ENCODE measurements at regions not wholly inside any gene's neighbourhood (a gene's known extent, or its start where the extent isn't known, plus 50 kb on each side); places are given as distances from the start of the nearest gene placed in this dataset.
"Not testable (repeated sequence)": the region's sequence is repeated elsewhere in the genome, so short reads cannot be mapped to it uniquely, and the experiment has no call there.

DNA sequence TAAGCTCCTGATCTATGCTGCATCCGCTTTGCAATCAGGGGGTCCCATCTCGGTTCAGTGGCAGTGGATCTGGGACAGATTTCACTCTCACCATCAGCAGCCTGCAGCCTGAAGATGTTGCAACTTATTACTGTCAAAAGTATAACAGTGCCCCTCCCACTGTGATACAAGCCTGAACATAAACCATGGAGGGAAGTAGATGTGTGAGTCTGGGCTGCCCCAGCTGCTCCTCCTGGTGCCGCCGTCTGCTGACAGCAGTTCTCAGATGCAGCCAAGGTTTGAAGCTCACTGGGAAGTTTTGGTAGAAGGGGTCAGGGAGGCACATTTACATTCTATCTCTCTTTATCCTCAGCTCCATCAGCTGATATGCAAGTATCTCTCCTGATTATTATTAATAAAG is 1277.7 kb downstream of the RPIA start:
- H3K4me3 ChIP-seq (ENCODE audit: low read depth, low read length); DNase-seq (ENCODE audit: low read depth): not testable (repeated sequence)

DNA sequence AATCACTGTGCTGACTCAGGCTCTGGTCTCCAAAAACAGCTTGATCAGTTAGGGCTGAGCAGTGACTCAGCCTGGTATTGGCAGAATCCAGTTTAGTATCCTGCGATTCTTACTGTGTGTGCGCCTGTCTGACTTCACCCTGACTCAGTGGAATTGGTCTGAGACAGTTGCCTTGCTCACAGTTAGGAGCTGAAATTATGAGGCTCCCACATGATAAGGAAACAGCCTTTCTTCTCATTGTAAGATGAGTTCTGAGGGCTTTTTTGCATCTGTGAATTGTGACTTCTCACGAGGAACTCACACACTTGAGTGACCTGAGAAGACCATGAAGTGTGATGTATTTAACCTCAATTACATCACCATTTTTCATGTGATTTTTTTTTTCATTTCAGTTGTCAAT is 1282.4 kb downstream of the RPIA start:
- peak; percentile 3 for DNase-seq (ENCODE audit: low read depth)

DNA sequence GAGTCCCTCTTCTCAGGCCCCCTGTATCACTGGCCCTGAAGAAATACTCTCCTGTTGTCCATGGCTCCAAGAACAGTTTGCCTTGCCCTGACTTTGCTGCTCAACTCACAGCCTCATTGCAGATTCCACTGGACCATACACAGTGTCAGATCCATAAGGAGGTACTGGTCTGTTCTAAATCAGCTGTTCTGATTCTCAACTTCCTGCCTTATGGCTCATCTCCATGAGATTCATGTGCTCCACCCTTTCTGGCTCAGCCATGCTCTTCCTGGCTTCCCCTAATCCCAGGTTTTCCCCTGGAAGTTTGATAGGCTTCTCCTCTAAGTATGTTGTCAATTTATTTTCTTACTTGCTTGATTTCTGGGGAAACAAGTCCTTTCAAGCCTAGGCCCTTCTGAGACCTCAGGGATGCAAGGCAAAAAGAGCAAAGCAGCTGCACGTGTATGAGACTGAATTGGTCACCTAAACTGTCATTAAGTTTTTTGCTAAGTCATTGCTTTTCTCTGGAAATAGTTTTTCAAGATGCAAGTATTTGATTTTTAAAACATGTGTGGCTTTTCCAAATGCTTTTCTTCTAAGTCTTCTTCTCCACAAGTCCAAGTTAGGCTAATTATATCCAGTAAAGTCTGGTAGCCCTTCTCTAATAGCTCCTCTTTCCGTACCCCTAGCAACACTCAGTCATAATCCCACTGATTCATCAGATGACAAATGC is 1288.5 kb downstream of the RPIA start:
- not testable (repeated sequence) for H3K4me3 ChIP-seq (ENCODE audit: low read depth, low read length); DNase-seq (ENCODE audit: low read depth)

More for the DNA sequence above, 1282.4 kb downstream of the RPIA start:
- H3K4me3 ChIP-seq (ENCODE audit: low read depth, low read length), result not testable (repeated sequence)

DNA sequence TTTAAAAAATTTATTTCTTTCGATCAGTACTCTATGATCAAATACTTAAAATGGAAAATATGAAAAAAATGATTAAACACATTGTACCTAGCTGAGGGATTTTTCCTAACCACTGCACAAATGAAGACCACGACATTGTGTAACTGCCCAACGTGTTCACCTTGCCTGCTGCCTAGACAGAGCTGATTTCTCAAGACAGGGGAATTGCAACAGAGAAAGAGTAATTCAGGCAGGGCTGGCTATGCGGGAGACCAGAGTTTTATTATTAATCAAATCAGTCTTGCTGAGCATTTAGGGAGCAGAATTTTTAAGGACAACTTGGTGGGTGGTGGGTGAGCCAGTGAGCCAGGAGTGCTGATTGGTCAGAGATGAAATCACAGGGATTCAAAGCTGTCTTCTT is 1290.8 kb downstream of the RPIA start:
- not testable (repeated sequence) for DNase-seq (ENCODE audit: low read depth)

DNA sequence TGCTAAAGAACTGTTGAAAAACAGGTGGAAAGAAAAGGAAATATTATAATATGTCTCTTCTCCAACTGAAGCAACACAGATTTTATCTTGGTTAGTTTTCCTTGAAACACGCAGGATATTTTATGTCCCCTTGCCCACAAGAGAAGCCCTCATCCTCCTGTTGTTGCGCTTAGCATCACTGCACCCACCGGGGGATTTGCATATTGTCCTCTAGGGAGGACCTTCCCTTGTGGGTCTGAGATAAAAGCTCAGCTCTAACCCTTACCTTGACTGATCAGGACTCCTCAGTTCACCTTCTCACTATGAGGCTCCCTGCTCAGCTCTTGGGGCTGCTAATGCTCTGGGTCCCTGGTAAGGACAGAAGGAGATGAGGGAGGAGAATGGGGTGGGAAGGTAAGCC is 1294.2 kb downstream of the RPIA start:
- DNase-seq (ENCODE audit: low read depth); H3K4me3 ChIP-seq (ENCODE audit: low read depth, low read length): not testable (repeated sequence)

More for the DNA sequence above, 1290.8 kb downstream of the RPIA start:
- not testable (repeated sequence) for H3K4me3 ChIP-seq (ENCODE audit: low read depth, low read length)

DNA sequence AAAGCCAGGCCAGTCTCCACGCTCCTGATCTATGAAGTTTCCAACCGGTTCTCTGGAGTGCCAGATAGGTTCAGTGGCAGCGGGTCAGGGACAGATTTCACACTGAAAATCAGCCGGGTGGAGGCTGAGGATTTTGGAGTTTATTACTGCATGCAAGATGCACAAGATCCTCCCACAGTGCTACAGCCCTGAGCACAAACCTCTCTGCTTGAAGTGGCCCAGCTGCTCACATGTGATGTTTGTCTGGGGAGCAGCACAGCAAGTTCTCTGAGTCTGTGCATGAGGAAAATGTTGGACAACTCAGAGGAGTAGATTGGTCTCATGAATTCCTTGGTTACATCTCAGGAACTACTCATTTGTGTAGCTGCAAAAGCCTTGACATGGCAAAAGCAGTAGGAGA is 1295.1 kb downstream of the RPIA start:
- not testable (repeated sequence) for H3K4me3 ChIP-seq (ENCODE audit: low read depth, low read length); DNase-seq (ENCODE audit: low read depth)

DNA sequence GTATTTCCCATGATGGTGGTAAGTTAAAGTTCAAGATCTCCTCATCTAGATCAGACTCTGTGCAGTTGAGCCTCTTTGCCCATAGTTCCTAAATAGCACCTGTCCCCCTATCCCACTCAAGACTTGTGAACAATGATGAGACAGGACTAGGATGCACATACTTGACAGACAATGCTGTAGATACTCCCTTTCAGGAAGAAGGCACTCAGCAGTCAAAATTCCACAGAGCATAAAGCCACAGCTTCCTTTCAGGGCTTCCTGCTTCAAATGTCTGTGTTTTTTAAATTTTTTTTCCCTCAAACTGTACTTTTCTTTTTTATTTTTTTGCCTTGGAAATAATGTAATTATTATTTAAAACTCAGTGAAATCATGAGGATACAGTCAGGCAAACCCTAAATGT is 1305.3 kb downstream of the RPIA start:
- not testable (repeated sequence) for DNase-seq (ENCODE audit: low read depth); H3K4me3 ChIP-seq (ENCODE audit: low read depth, low read length)

DNA sequence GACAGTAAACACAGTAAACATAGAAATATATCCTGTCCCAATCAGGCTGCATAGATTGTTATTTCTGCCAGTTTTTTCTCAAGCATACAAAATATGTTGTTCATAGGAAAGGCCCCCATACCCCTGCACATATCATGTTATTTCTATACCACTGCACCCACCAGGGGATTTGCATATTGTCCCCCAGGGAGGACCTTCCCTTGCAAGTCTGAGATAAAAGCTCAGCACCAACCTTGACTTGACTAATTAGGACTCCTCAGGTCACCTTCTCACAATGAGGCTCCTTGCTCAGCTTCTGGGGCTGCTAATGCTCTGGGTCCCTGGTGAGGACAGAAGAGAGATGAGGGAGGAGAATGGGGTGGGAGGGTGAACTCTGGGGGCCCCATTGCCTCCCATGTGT is 1313.1 kb downstream of the RPIA start:
- not testable (repeated sequence) for DNase-seq (ENCODE audit: low read depth); H3K4me3 ChIP-seq (ENCODE audit: low read depth, low read length)

DNA sequence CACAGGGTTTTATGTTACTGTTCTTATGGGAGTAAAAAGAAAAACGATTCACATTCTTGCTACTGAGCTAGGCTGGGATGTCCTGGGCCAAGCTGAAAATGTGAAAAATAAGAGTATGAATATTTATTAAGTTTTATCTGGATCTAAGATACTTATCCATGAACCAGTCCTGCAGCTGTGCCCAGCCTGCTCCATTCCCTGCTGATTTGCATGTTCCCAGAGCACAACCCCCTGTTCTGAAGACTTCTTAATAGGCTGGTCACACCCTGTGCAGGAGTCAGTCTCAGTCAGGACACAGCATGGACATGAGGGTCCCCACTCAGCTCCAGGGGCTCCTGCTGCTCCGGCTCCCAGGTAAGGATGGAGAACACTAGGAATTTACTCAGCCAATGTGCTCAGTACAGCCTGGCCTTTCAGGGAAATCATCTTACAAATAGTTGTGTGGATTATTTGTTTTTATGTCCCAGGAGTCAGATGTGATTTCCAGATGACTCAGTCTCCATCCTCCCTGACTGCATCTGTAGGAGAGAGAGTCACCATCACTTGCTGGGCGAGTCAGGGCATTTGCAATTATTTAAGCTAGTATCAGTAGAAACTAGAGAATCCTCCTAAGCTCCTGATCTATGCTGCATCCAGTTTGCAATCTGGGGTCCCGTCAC is 1319.1 kb downstream of the RPIA start:
- H3K4me3 ChIP-seq (ENCODE audit: low read depth, low read length); DNase-seq (ENCODE audit: low read depth): not testable (repeated sequence)

DNA sequence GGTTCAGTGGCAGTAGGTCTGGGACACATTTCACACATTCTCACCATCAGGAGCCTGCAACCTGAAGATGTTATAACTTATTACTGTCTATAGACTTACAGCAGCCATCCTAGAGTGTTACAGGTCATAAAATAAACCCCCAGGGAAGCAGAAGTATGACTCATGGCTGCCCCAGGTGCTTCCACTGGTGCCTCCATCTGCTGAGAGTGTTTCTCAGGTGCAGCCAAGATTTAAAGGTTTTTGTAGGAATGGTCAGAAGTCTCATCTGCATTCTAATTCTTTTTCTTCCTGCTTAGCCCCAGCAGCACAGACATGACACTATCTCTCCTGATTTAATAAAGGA is 1319.6 kb downstream of the RPIA start:
- H3K4me3 ChIP-seq (ENCODE audit: low read depth, low read length); DNase-seq (ENCODE audit: low read depth): not testable (repeated sequence)

DNA sequence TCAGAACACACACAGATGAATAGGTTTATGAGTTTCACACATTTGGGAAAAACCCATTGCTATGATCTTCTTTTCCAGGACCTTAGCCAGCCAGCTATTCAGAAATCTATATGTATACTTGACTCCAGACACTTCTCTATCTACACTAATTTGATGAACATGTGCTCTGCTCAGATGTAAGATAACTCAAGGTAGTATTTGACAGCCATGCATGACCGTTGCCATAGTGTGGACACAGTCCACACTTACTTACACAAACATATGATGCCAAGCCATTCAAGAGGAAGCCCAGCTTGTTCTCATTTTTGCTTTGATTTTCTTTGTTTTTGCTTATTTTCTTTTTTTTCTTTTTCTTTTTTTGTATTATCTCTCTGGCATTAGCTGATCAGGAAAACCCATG is 1328.4 kb downstream of the RPIA start:
- not testable (repeated sequence) for DNase-seq (ENCODE audit: low read depth); H3K4me3 ChIP-seq (ENCODE audit: low read depth, low read length)

DNA sequence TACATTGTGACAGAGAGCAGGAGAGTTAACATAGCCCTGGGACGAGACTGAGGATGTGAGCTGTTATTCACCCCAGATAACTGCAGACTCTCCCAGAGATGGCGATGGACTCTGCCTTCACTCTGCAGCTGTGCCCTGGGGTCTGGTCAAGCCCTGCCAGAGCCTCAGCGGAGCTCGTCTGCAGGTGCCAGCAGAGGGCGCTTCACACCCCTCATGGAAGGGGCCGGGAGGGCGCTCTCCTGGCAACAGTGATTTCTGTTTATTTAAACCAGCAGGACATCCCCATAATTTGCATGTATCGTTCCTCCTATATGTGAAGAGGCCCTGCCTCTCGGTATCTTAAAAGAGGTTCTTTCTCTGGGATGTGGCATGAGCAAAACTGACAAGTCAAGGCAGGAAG is 1329.8 kb downstream of the RPIA start:
- H3K4me3 ChIP-seq (ENCODE audit: low read depth, low read length); DNase-seq (ENCODE audit: low read depth): not testable (repeated sequence)

DNA sequence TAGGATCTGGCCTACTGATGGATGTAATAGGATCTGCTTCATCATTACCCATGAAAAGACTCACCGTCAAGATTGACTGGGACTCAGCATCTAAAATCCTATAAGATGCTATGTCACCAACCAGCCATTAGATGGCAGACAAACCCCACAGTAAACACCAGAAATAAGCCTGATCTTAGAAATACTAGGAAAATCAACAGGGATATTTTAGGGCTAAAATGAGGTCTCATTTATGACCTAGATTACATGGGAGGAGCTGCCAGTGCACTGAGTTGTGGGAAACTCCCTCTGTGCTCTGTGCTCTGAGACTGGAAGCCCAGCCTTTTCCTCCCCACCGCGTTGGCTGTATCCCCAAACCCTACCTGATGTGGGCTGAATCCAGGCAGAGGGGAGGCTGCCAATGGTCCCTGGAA is 1335.8 kb downstream of the RPIA start:
- DNase-seq (ENCODE audit: low read depth); H3K4me3 ChIP-seq (ENCODE audit: low read depth, low read length): not testable (repeated sequence)
- TF ChIP-seq, protein P1, sequence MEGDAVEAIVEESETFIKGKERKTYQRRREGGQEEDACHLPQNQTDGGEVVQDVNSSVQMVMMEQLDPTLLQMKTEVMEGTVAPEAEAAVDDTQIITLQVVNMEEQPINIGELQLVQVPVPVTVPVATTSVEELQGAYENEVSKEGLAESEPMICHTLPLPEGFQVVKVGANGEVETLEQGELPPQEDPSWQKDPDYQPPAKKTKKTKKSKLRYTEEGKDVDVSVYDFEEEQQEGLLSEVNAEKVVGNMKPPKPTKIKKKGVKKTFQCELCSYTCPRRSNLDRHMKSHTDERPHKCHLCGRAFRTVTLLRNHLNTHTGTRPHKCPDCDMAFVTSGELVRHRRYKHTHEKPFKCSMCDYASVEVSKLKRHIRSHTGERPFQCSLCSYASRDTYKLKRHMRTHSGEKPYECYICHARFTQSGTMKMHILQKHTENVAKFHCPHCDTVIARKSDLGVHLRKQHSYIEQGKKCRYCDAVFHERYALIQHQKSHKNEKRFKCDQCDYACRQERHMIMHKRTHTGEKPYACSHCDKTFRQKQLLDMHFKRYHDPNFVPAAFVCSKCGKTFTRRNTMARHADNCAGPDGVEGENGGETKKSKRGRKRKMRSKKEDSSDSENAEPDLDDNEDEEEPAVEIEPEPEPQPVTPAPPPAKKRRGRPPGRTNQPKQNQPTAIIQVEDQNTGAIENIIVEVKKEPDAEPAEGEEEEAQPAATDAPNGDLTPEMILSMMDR (conservative IDR thresholded peaks at IDR 0.05; ENCODE audit: low read depth, low read length), result peak; percentile 21

DNA sequence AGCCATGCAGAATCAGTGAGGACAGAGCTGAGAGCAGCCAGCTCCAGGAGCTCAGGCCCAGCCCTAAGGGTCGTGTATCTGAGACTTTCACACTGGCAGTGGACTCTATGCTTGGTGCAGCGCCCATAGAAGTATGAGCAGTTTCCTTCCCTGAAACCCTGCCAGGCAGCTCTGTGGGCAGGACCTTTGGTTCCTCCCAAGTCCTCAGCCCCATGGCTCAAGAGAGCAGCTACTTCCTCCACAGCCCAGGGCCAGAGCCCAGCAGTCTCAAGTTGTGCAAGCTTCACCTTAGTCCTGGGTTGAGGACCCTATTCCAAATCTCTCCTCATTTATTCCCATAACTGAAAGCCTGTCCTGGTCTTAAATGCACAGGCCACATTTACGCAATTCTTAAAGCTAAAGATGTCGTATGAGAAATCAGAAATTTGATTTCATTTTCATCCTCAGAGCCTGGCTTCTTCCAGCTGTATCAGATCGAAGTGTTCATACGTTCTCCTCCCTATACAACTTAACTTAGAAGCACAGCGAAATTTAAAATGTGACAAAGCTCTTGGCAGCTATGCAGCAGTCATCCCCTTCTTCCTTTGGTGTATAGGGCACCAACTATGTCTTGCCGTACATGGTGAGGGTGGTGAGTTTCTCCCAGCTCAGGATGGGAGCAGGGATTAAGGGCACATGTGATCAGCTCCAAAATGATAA is 1337.1 kb downstream of the RPIA start:
- DNase-seq (ENCODE audit: low read depth), result not testable (repeated sequence)

DNA sequence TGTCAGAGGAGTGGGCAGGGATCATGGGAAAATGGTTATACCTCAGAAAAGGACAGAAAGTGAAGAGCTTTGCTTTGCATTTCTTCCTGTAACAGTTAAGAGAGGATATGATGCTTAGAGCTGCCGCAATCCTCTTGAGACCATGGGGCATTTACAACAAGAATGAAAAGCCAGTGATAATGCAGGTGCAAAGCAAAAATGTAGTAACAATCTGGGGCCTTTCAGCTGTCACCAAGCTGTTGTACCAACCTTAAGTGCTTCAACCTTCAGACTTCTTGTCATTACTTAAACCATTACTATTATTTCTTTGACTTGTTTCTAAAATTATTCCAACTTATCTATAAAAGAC is 1337.6 kb downstream of the RPIA start:
- DNase-seq (ENCODE audit: low read depth); H3K4me3 ChIP-seq (ENCODE audit: low read depth, low read length): not testable (repeated sequence)

More for the DNA sequence above, 1337.1 kb downstream of the RPIA start:
- not testable (repeated sequence) for H3K4me3 ChIP-seq (ENCODE audit: low read depth, low read length)

DNA sequence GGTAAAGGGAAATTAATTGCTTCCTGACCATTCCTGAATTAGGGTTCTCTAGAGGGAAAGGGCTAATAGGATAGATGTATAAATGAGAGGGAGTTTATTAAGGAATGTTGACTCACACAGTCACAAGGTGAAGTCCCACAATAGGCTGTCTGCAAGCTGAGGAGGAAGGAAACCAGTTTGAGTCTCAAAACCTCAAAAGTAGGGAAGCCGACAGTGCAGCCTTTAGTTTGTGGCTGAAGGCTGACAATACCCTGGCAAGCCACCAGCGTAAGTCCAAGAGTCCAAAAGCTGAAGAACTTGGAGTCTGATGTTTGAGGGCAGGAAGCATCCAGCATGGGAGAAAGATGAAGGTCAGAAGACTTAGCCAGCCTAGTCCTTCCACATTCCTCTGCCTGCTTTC is 1340.8 kb downstream of the RPIA start:
- not testable (repeated sequence) for DNase-seq (ENCODE audit: low read depth); H3K4me3 ChIP-seq (ENCODE audit: low read depth, low read length)

DNA sequence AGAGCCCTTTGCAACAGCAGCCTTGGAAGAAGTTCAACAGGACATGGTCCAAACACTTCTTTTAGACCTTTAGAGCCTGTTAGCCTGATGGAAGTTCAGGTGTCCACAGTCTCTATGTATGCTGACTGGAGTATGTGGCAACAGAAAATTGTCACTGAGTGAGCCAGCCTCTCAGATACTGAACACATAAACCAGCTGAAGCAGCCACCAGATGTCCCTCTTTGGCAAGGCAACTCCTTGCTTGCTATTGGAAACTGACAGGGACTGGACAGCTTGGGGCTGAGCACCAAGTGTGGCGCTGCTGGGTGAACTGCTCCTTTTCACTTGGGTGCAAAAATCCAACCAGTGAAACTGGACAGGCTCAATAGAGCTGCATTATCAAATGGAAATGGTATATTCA is 1344.9 kb downstream of the RPIA start:
- H3K4me3 ChIP-seq (ENCODE audit: low read depth, low read length); DNase-seq (ENCODE audit: low read depth): not testable (repeated sequence)

DNA sequence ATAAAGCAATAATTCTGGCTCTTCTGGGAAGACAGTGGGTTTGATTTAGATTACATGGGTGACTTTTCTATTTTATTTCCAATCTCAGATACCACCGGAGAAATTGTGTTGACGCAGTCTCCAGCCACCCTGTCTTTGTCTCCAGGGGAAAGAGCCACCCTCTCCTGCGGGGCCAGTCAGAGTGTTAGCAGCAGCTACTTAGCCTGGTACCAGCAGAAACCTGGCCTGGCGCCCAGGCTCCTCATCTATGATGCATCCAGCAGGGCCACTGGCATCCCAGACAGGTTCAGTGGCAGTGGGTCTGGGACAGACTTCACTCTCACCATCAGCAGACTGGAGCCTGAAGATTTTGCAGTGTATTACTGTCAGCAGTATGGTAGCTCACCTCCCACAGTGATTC is 1347.6 kb downstream of the RPIA start:
- not testable (repeated sequence) for DNase-seq (ENCODE audit: low read depth); H3K4me3 ChIP-seq (ENCODE audit: low read depth, low read length)

DNA sequence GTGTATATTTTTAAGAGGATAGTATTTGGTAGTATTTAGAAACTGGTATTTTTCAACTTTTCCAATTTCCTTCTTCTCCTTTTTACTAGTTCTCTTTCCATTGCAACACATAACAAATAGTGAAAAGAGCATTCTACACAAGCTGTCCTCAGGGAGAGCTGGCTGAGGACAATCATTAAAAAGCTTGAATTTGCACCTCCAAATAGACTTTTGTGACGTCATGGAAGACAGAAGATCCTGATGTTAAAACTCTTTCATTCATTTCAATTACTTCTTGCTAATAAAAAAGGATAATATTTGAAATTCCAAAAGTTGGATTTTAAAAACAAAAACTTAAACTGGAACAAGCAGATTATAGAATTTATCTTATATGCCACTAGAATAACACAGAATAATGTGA is 1356.3 kb downstream of the RPIA start:
- H3K4me3 ChIP-seq (ENCODE audit: low read depth, low read length); DNase-seq (ENCODE audit: low read depth): not testable (repeated sequence)
